ENCODE measurements at regions not wholly inside any gene's neighbourhood (a gene's known extent, or its start where the extent isn't known, plus 50 kb on each side); places are given as distances from the start of the nearest gene placed in this dataset.
A peak's percentile ranks its signal among the peaks of the same experiment; 100 is the strongest.

GRCh38 chr11:103733889-103734288 lies 302.6 kb upstream of the DDI1 start:
- no peak for DNase-seq

GRCh38 chr11:103735497-103736032 lies 300.9 kb upstream of the DDI1 start:
- no peak for DNase-seq

GRCh38 chr11:103736315-103737036 lies 300.0 kb upstream of the DDI1 start:
- DNase-seq, result no peak

GRCh38 chr11:103737037-103737622 lies 299.3 kb upstream of the DDI1 start:
- DNase-seq, result no peak

- DNase-seq, result no peak
Observed at GRCh38 chr11:103737747-103738146, 298.7 kb upstream of the DDI1 start.

- DNase-seq, result peak in 1 of 2 donors; percentile 1
Observed at GRCh38 chr11:103739074-103739796, 297.2 kb upstream of the DDI1 start.

GRCh38 chr11:103744496-103745153 lies 291.8 kb upstream of the DDI1 start:
- no peak for DNase-seq

- no peak for DNase-seq
Observed at GRCh38 chr11:103749158-103749557, 287.3 kb upstream of the DDI1 start.

- no peak for DNase-seq
Observed at GRCh38 chr11:103768816-103769215, 267.6 kb upstream of the DDI1 start.

GRCh38 chr11:103773059-103773458 lies 263.4 kb upstream of the DDI1 start:
- no peak for DNase-seq

GRCh38 chr11:103773537-103773936 lies 262.9 kb upstream of the DDI1 start:
- DNase-seq, result no peak

- DNase-seq, result no peak
Observed at GRCh38 chr11:103779054-103779453, 257.4 kb upstream of the DDI1 start.

- no peak for DNase-seq
Observed at GRCh38 chr11:103789952-103790351, 246.5 kb upstream of the DDI1 start.

- no peak for DNase-seq
Observed at GRCh38 chr11:103792981-103793468, 243.4 kb upstream of the DDI1 start.

- DNase-seq, result no peak
Observed at GRCh38 chr11:103794262-103794661, 242.2 kb upstream of the DDI1 start.

GRCh38 chr11:103798026-103798425 lies 238.4 kb upstream of the DDI1 start:
- DNase-seq, result no peak

- DNase-seq, result no peak
Observed at GRCh38 chr11:103798446-103798845, 238.0 kb upstream of the DDI1 start.

- DNase-seq, result no peak
Observed at GRCh38 chr11:103800406-103801114, 235.9 kb upstream of the DDI1 start.

GRCh38 chr11:103803062-103803461 lies 233.4 kb upstream of the DDI1 start:
- no peak for DNase-seq

- no peak for DNase-seq
Observed at GRCh38 chr11:103805688-103806009, 230.8 kb upstream of the DDI1 start.

- no peak for DNase-seq
Observed at GRCh38 chr11:103806130-103806895, 230.1 kb upstream of the DDI1 start.

- DNase-seq, result no peak
Observed at GRCh38 chr11:103807806-103808205, 228.6 kb upstream of the DDI1 start.

All from inflammatory macrophage treated with lipopolysaccharide for 1 hour (primary cell).